Mesenchymal stem cell (in vitro differentiated cells and primary cell): ENCODE measurements at regions not wholly inside any gene's neighbourhood (a gene's known extent, or its start where the extent isn't known, plus 50 kb on each side); places are given as distances from the start of the nearest gene placed in this dataset.

Experiments
- DNase-seq: peaks from one replicate; pipeline ENCODE4 v3.0.0-alpha.2; 2013
- H2AFZ ChIP-seq: one replicate; pipeline ENCODE4 v1.6.1; 2013; ENCODE audit warnings: low read depth, mild to moderate bottlenecking, control low read depth, inconsistent platforms, low read length, moderate library complexity
- H2AK5ac ChIP-seq: 2 replicates; pipeline ENCODE4 v1.6.1; 2013; ENCODE audit warnings: low read length, moderate library complexity, mild to moderate bottlenecking, inconsistent platforms; ENCODE audit not compliant: severe bottlenecking
- H2BK120ac ChIP-seq: one replicate; pipeline ENCODE4 v1.6.1; 2013; ENCODE audit warnings: low read depth, mild to moderate bottlenecking, inconsistent platforms, low read length, moderate library complexity
- H2BK12ac ChIP-seq, 2 experiments: one replicate each; pipeline ENCODE4 v1.6.1; 2013; ENCODE audit warnings: inconsistent platforms in 2 of 2, low read length in 2 of 2, mild to moderate bottlenecking in 2 of 2, moderate library complexity in 2 of 2, control low read depth in 1 of 2
- H2BK15ac ChIP-seq: one replicate; pipeline ENCODE4 v1.6.1; 2013; ENCODE audit warnings: mild to moderate bottlenecking, low read depth, inconsistent platforms; ENCODE audit not compliant: poor library complexity, severe bottlenecking
- H2BK5ac ChIP-seq: 2 replicates; pipeline ENCODE4 v1.6.1; 2013; ENCODE audit warnings: low read depth, mild to moderate bottlenecking, low read length, control low read depth, inconsistent platforms; ENCODE audit not compliant: poor library complexity, severe bottlenecking
- H3K14ac ChIP-seq, 2 experiments: one replicate each; pipeline ENCODE4 v1.6.1; 2013; ENCODE audit warnings: inconsistent platforms in 2 of 2, low read length in 2 of 2, control low read depth in 1 of 2, mild to moderate bottlenecking in 1 of 2, moderate library complexity in 1 of 2
- H3K18ac ChIP-seq, 2 experiments: one replicate each; pipeline ENCODE4 v1.6.1; 2013; ENCODE audit warnings: inconsistent platforms in 2 of 2, low read length in 2 of 2, control low read depth in 1 of 2, low read depth in 1 of 2, mild to moderate bottlenecking in 1 of 2
- H3K23ac ChIP-seq, 2 experiments: one replicate each; pipeline ENCODE4 v1.6.1; 2013; ENCODE audit warnings: inconsistent platforms in 2 of 2, low read length in 2 of 2, mild to moderate bottlenecking in 2 of 2, moderate library complexity in 2 of 2, control low read depth in 1 of 2
- H3K27ac ChIP-seq: 2 replicates; pipeline ENCODE4 v1.5.1; 2013; ENCODE audit warnings: mild to moderate bottlenecking, moderate library complexity, low read length, control low read depth, inconsistent platforms; ENCODE audit not compliant: poor library complexity, severe bottlenecking
- H3K27me3 ChIP-seq, 2 experiments: 2 replicates each; pipeline versions ENCODE4 v1.6.1 to v1.7.0; 2013; ENCODE audit warnings: low read length in 2 of 2, mild to moderate bottlenecking in 2 of 2, moderate library complexity in 2 of 2, control low read depth in 1 of 2, inconsistent platforms in 1 of 2; ENCODE audit not compliant: control insufficient read depth in 1 of 2, insufficient read depth in 1 of 2
- H3K36me3 ChIP-seq, 2 experiments: 2 replicates each; pipeline versions ENCODE4 v1.6.1 to v1.7.0; 2013; ENCODE audit warnings: low read length in 2 of 2, control low read depth in 1 of 2, inconsistent platforms in 1 of 2, low read depth in 1 of 2, mild to moderate bottlenecking in 1 of 2; ENCODE audit not compliant: insufficient read depth in 2 of 2, control insufficient read depth in 1 of 2
- H3K4ac ChIP-seq, 2 experiments: one replicate each; pipeline ENCODE4 v1.6.1; 2013; ENCODE audit warnings: inconsistent platforms in 2 of 2, low read length in 2 of 2, mild to moderate bottlenecking in 2 of 2, moderate library complexity in 2 of 2, control low read depth in 1 of 2, low read depth in 1 of 2
- H3K4me1 ChIP-seq: 2 replicates; pipeline ENCODE4 v1.6.1; 2013; ENCODE audit warnings: low read depth, low read length, control low read depth; ENCODE audit not compliant: control insufficient read depth, insufficient read depth
- H3K4me2 ChIP-seq: 2 replicates; pipeline ENCODE4 v1.6.1; 2013; ENCODE audit warnings: low read length, mild to moderate bottlenecking, inconsistent platforms; ENCODE audit not compliant: poor library complexity, severe bottlenecking
- H3K4me3 ChIP-seq, 2 experiments: 2 replicates each; pipeline versions ENCODE4 v1.5.1 to v1.7.0; 2013; ENCODE audit warnings: low read length in 2 of 2, mild to moderate bottlenecking in 2 of 2, control low read depth in 1 of 2, low read depth in 1 of 2; ENCODE audit not compliant: insufficient read depth in 1 of 2
- H3K79me1 ChIP-seq: replicated peaks from 2 replicates; pipeline ENCODE4 v1.6.1; 2013; ENCODE audit warnings: mild to moderate bottlenecking, control low read depth, low read length, inconsistent platforms; ENCODE audit not compliant: poor library complexity, severe bottlenecking
- H3K9ac ChIP-seq: 2 replicates; pipeline ENCODE4 v1.7.0; 2013; ENCODE audit warnings: mild to moderate bottlenecking, low read length, moderate library complexity
- H3K9me3 ChIP-seq: 2 replicates; pipeline ENCODE4 v1.7.0; 2013; ENCODE audit warnings: mild to moderate bottlenecking, low read length; ENCODE audit not compliant: control insufficient read depth
- H4K8ac ChIP-seq: one replicate; pipeline ENCODE4 v1.6.1; 2013; ENCODE audit warnings: inconsistent platforms, mild to moderate bottlenecking, low read length, moderate library complexity
- H4K91ac ChIP-seq: one replicate; pipeline ENCODE4 v1.6.1; 2013; ENCODE audit warnings: mild to moderate bottlenecking, low read length, inconsistent platforms
- WGBS: methylation state at CpG from one replicate; pipeline ENCODE4 v1.1.7; 2013; ENCODE audit warnings: mixed read lengths; 5-methylcytosine and 5-hydroxymethylcytosine counted together

GRCh38 chr3:549636-550035 lies 353.1 kb downstream of the CHL1 start:
- H2BK15ac ChIP-seq: no peak overlapping the region
- no peak overlapping the region for H2BK12ac ChIP-seq
- H3K79me1 ChIP-seq: no peaks in the 10 kb centered on the region
- H3K4me2 ChIP-seq: no peak overlapping the region
- no peak overlapping the region for H2AFZ ChIP-seq
- H4K91ac ChIP-seq: no peak overlapping the region
- H3K27ac ChIP-seq: no peak overlapping the region
- DNase-seq: no peak
- no peaks in the 10 kb centered on the region for H3K27me3 ChIP-seq
- no peak overlapping the region for H2AK5ac ChIP-seq
- H3K23ac ChIP-seq: no peak overlapping the region
- no peak overlapping the region for H3K9ac ChIP-seq
- H3K4me3 ChIP-seq: no peak overlapping the region
- no peak overlapping the region for H3K18ac ChIP-seq
- no peak overlapping the region for H3K14ac ChIP-seq
- WGBS: 42% methylated on average over 1 of the region's 2 CpGs
- no peaks in the 10 kb centered on the region for H3K9me3 ChIP-seq
- peaks cover 1% of the 10 kb centered on the region for H3K4me1 ChIP-seq
- H3K4ac ChIP-seq: no peak overlapping the region
- H2BK5ac ChIP-seq: no peak overlapping the region
- no peak overlapping the region for H4K8ac ChIP-seq
- H3K36me3 ChIP-seq: no peaks in the 10 kb centered on the region
- no peak overlapping the region for H2BK120ac ChIP-seq

- H3K4me2 ChIP-seq: no peak overlapping the region
- H3K36me3 ChIP-seq: no peaks in the 10 kb centered on the region
- H2BK120ac ChIP-seq: no peak overlapping the region
- no peaks in the 10 kb centered on the region for H3K79me1 ChIP-seq
- no peak overlapping the region for H3K9ac ChIP-seq
- H2AFZ ChIP-seq: no peak overlapping the region
- no peaks in the 10 kb centered on the region for H3K9me3 ChIP-seq
- WGBS: 71% methylated on average over 1 of the region's 1 CpG
- H3K27ac ChIP-seq: no peak overlapping the region
- no peak for DNase-seq
- H4K8ac ChIP-seq: no peak overlapping the region
- H3K4me1 ChIP-seq: peaks cover 1% of the 10 kb centered on the region
- H2BK5ac ChIP-seq: no peak overlapping the region
- no peak overlapping the region for H3K4ac ChIP-seq
- no peak overlapping the region for H2BK15ac ChIP-seq
- no peak overlapping the region for H3K4me3 ChIP-seq
- H4K91ac ChIP-seq: no peak overlapping the region
- no peak overlapping the region for H3K23ac ChIP-seq
- H3K27me3 ChIP-seq: no peaks in the 10 kb centered on the region
- H3K14ac ChIP-seq: no peak overlapping the region
- no peak overlapping the region for H2BK12ac ChIP-seq
- H2AK5ac ChIP-seq: no peak overlapping the region
- no peak overlapping the region for H3K18ac ChIP-seq
Observed at GRCh38 chr3:550471-550870, 353.9 kb downstream of the CHL1 start.

GRCh38 chr3:557972-558371 lies 361.4 kb downstream of the CHL1 start:
- Histone ChIP-seq H3K79me1 (no peaks in the 10 kb centered on the region), H3K4me3 (no peak overlapping the region), H2BK12ac (no peak overlapping the region), H3K9me3 (no peaks in the 10 kb centered on the region), H3K36me3 (no peaks in the 10 kb centered on the region), H3K4me2 (no peak overlapping the region), H2AFZ (no peak overlapping the region), H3K18ac (no peak overlapping the region), H2BK5ac (no peak overlapping the region), H2BK120ac (no peak overlapping the region), H2AK5ac (no peak overlapping the region), H3K4me1 (no peaks in the 10 kb centered on the region), H4K8ac (no peak overlapping the region), H4K91ac (no peak overlapping the region), H3K27me3 (no peaks in the 10 kb centered on the region), H3K9ac (no peak overlapping the region), H2BK15ac (no peak overlapping the region), H3K23ac (no peak overlapping the region), H3K4ac (no peak overlapping the region), H3K27ac (no peak overlapping the region), H3K14ac (no peak overlapping the region)
- no peak for DNase-seq
- WGBS: 33% methylated on average over 1 of the region's 1 CpG

- Histone ChIP-seq H3K27ac (no peak overlapping the region), H2BK15ac (no peak overlapping the region), H3K4me3 (no peak overlapping the region), H3K23ac (no peak overlapping the region), H3K9me3 (no peaks in the 10 kb centered on the region), H2BK5ac (no peak overlapping the region), H3K18ac (no peak overlapping the region), H3K9ac (no peak overlapping the region), H2BK120ac (no peak overlapping the region), H3K27me3 (no peaks in the 10 kb centered on the region), H4K91ac (no peak overlapping the region), H2BK12ac (no peak overlapping the region), H3K79me1 (no peaks in the 10 kb centered on the region), H3K4me1 (no peaks in the 10 kb centered on the region), H2AK5ac (no peak overlapping the region), H2AFZ (no peak overlapping the region), H3K36me3 (no peaks in the 10 kb centered on the region), H3K4ac (no peak overlapping the region), H4K8ac (no peak overlapping the region), H3K14ac (no peak overlapping the region), H3K4me2 (no peak overlapping the region)
- no peak for DNase-seq
- WGBS: 93% methylated on average over 2 of the region's 5 CpGs
Observed at GRCh38 chr3:567488-568185, 371.1 kb downstream of the CHL1 start.
